Common myeloid progenitor, CD34-positive (primary cell): ENCODE measurements at regions not wholly inside any gene's neighbourhood (a gene's known extent, or its start where the extent isn't known, plus 50 kb on each side); places are given as distances from the start of the nearest gene placed in this dataset.

ENCODE experiments used
- CTCF ChIA-PET: fragments of 350-600 bp; sonication (Branson Sonifier 250); formaldehyde crosslinking; loops from one replicate; lab custom pipeline; 2021; ENCODE audit warnings: antibody characterized with exemption; lab: Charles Lee
- POLR2A ChIA-PET: fragments of 350-600 bp; sonication (Branson Sonifier 250); formaldehyde crosslinking; loops from one replicate; lab custom pipeline; 2021; ENCODE audit warnings: antibody characterized with exemption; lab: Charles Lee
- DNase-seq, 3 donors: peaks; one replicate each; pipeline versions ENCODE4 v3.0.0 to v3.0.0-alpha.2; 2013
- H3K27ac ChIP-seq, 2 experiments: 1 replicate in 1 of 2; 2 replicates in 1 of 2; pipeline ENCODE4 v1.7.0; 2013; ENCODE audit warnings: inconsistent platforms in 2 of 2, low read length in 2 of 2, mild to moderate bottlenecking in 2 of 2, low read depth in 1 of 2, moderate library complexity in 1 of 2; ENCODE audit not compliant: severe bottlenecking in 2 of 2, insufficient read depth in 1 of 2, poor library complexity in 1 of 2
- H3K27me3 ChIP-seq, 5 experiments: replicated peaks in 2 of 5; 1 replicate in 3 of 5; 2 replicates in 2 of 5; pipeline versions ENCODE4 v1.6.1 to v1.7.0; 2013; ENCODE audit warnings: low read length in 4 of 5, mild to moderate bottlenecking in 2 of 5, moderate library complexity in 2 of 5, inconsistent platforms in 1 of 5; ENCODE audit not compliant: insufficient read depth in 5 of 5, control insufficient read depth in 4 of 5
- H3K36me3 ChIP-seq, 4 experiments: 1 replicate in 2 of 4; 2 replicates in 2 of 4; pipeline versions ENCODE4 v1.6.1 to v1.7.0; 2013; ENCODE audit warnings: low read length in 3 of 4, control low read depth in 1 of 4, mild to moderate bottlenecking in 1 of 4; ENCODE audit not compliant: control insufficient read depth in 4 of 4, insufficient read depth in 4 of 4
- H3K4me1 ChIP-seq, 4 experiments: 1 replicate in 3 of 4; 2 replicates in 1 of 4; pipeline versions ENCODE4 v1.6.1 to v1.7.1; 2013; ENCODE audit warnings: low read length in 3 of 4, mild to moderate bottlenecking in 3 of 4, control low read depth in 1 of 4, inconsistent platforms in 1 of 4, moderate library complexity in 1 of 4; ENCODE audit not compliant: control insufficient read depth in 4 of 4, insufficient read depth in 4 of 4; ENCODE audit errors: control extremely low read depth in 1 of 4
- H3K4me3 ChIP-seq, 7 experiments: 1 replicate in 4 of 7; 2 replicates in 3 of 7; pipeline versions ENCODE4 v1.5.1 to v1.7.0; 2013; ENCODE audit warnings: mild to moderate bottlenecking in 7 of 7, low read length in 6 of 7, moderate library complexity in 6 of 7, inconsistent platforms in 2 of 7, low read depth in 2 of 7, control low read depth in 1 of 7; ENCODE audit not compliant: insufficient read depth in 4 of 7, control insufficient read depth in 1 of 7; ENCODE audit errors: extremely low read depth in 1 of 7
- H3K9me3 ChIP-seq, 5 experiments: 1 replicate in 4 of 5; 2 replicates in 1 of 5; pipeline versions ENCODE4 v1.6.1 to v1.7.1; 2013; ENCODE audit warnings: low read length in 4 of 5, mild to moderate bottlenecking in 2 of 5, inconsistent platforms in 1 of 5, low read depth in 1 of 5, moderate library complexity in 1 of 5; ENCODE audit not compliant: control insufficient read depth in 4 of 5, insufficient read depth in 2 of 5; ENCODE audit errors: control extremely low read depth in 1 of 5
- WGBS: methylation state at CpG from one replicate; pipeline ENCODE4 v1.1.5; 2013; ENCODE audit not compliant: insufficient coverage; 5-methylcytosine and 5-hydroxymethylcytosine counted together

DNA sequence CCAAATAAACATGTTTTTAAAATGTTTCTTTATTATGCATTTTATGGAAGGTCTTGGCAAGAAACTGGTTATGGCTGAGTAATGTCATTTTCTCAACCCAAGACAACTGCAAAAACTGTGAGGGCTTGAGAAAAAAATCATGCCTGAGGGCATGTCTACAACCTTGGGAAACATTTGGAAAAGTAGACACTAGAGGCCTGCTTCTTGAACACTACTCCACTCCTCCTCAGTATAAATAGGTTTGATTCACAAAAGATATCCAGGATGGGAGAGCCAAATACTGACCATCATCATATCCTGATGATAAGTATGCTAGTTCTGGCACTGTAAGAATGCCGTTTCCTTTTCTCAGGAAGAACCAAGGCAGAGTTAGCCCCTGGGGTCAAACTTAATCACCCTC is 71.1 kb downstream of the OSR1 start:
- WGBS, result 100% methylated on average over 1 of the region's 1 CpG
- Histone ChIP-seq H3K27ac (no peak overlapping the region), H3K36me3 (no peaks in the 10 kb centered on the region), H3K9me3 (peaks cover 0 to 4% (median 0%) of the 10 kb centered on the region in 5 experiments), H3K4me1 (no peaks in the 10 kb centered on the region), H3K27me3 (no peaks in the 10 kb centered on the region), H3K4me3 (no peak overlapping the region)
- ChIA-PET CTCF (no interaction called here), POLR2A (no interaction called here)
- DNase-seq, result no peak

DNA sequence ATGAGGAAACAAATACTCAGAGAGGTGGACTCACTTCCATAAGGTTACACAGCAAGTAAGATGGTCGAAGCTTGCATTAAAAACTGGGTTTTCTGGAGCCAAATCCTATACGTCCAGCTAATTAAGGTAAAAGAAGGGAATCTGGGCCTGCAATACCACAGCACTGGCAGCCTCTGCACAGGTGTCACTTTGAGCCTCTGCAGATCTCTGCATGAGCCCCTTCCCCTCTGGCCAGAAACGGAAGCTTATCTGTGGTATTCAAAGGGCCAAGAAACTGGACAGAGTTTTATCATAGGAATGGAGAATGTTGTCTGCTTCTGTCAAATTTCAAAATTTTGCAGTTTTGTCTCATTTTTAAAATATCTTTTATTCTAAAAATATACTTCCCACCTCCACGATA is 76.1 kb downstream of the OSR1 start:
- 100% methylated on average over 2 of the region's 4 CpGs for WGBS
- Histone ChIP-seq H3K4me3 (no peak overlapping the region), H3K27me3 (no peaks in the 10 kb centered on the region), H3K36me3 (no peaks in the 10 kb centered on the region), H3K4me1 (no peaks in the 10 kb centered on the region), H3K9me3 (peaks cover 0 to 11% (median 0%) of the 10 kb centered on the region in 5 experiments), H3K27ac (no peak overlapping the region)
- POLR2A ChIA-PET, result no interaction called here
- CTCF ChIA-PET, result interaction anchor here (0.7 kb wide), 1 partner anchor 121 kb away, joined by 3 read pairs; no protein-coding TSS in a partner anchor
- no peak for DNase-seq

DNA sequence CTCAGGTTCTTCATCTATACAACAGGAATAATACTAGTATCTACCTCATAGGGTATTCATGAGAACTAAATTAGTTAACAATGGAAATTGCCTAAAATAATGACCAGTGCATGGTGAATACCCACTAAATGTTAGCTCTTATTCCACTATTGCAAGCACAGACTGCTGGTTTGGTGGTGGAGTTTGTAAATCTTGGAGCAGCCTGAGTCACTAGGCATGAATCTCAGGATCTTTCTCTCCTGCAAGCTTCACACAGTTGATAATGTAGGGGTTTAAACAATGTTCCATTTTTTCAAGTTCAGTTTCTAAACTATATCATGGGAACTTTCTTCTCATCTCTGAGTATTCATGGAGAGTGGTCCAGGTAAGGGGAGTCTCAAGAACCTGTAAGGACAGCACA is 84.0 kb downstream of the OSR1 start:
- no peak for DNase-seq
- Histone ChIP-seq H3K27me3 (no peaks in the 10 kb centered on the region), H3K27ac (no peak overlapping the region), H3K4me1 (no peaks in the 10 kb centered on the region), H3K9me3 (peaks cover 0 to 2% (median 0%) of the 10 kb centered on the region in 5 experiments), H3K36me3 (no peaks in the 10 kb centered on the region), H3K4me3 (no peak overlapping the region)
- ChIA-PET POLR2A (no interaction called here), CTCF (no interaction called here)

DNA sequence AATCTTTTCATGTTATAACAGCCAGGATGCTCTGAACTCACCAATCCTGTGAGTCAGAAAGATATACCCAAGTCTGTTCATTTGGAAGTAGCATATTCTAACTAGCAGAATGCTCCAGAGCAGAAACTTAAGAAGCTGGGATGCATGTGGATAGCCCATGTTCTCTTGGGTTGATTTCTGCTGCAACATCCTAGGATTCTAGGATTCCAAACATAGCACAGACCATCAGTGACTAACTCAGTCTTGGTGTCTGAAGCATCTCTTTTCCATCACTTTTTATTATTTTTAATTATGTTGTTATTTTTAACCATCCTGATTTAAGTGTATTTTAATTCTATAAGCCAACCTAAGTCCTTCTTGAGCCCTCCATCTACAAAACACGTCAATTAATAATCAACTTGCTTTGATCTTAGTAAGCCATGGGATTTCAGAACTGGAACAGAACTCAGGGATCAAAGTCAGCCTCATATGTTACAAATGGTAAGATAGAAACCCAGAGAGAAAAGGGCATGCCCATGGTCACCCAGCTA is 85.4 kb downstream of the OSR1 start:
- Histone ChIP-seq H3K4me3 (no peak overlapping the region), H3K9me3 (no peaks in the 10 kb centered on the region), H3K36me3 (no peaks in the 10 kb centered on the region), H3K27me3 (no peaks in the 10 kb centered on the region), H3K4me1 (no peaks in the 10 kb centered on the region), H3K27ac (no peak overlapping the region)
- ChIA-PET CTCF (no interaction called here), POLR2A (no interaction called here)
- no peak for DNase-seq
- WGBS, result no CpG with 5 or more reads among the region's 1 CpG

GRCh38 chr2:19272039-19272438 is 86.4 kb downstream of the OSR1 start:
- no peak for DNase-seq
- CTCF ChIA-PET, result no interaction called here
- no peaks in the 10 kb centered on the region for H3K36me3 ChIP-seq
- no peak overlapping the region for H3K4me3 ChIP-seq
- no peaks in the 10 kb centered on the region for H3K27me3 ChIP-seq
- H3K4me1 ChIP-seq, result no peaks in the 10 kb centered on the region
- no peak overlapping the region for H3K27ac ChIP-seq
- 100% methylated on average over 3 of the region's 4 CpGs for WGBS
- no peaks in the 10 kb centered on the region for H3K9me3 ChIP-seq
- POLR2A ChIA-PET, result no interaction called here

DNA sequence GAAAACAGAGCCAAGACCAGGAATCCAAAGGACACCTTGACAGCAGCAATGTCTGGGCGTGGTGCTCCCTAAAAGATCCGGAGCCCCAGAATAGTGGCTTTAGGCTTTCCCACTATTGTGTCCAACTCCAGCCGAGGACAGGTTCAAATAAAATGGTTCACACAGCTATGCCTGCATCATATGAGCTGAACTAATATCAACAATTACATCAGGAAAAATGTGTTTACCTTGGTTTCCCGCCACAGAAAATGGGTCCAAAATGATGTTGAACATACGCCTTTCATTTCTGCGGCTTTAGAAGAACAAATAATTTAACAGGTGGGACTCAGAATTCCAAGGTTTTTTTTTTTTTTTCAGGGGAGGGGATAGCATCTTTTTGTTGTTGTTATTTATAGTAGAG is 93.6 kb downstream of the OSR1 start:
- H3K9me3 ChIP-seq, result no peaks in the 10 kb centered on the region
- H3K4me3 ChIP-seq, result no peak overlapping the region
- H3K27ac ChIP-seq, result no peak overlapping the region
- WGBS, result 100% methylated on average over 5 of the region's 6 CpGs
- no peak for DNase-seq
- H3K27me3 ChIP-seq, result no peaks in the 10 kb centered on the region
- H3K4me1 ChIP-seq, result no peaks in the 10 kb centered on the region
- H3K36me3 ChIP-seq, result no peaks in the 10 kb centered on the region
- POLR2A ChIA-PET, result no interaction called here
- CTCF ChIA-PET, result no interaction called here

GRCh38 chr2:19262150-19262549 is 96.3 kb downstream of the OSR1 start:
- DNase-seq, result no peak
- CTCF ChIA-PET, result interaction anchor here (0.8 kb wide), 1 partner anchor 29 kb away, joined by 3 read pairs; no protein-coding TSS in a partner anchor
- H3K4me3 ChIP-seq, result no peak overlapping the region
- 95% methylated on average over 4 of the region's 7 CpGs for WGBS
- H3K27ac ChIP-seq, result no peak overlapping the region
- POLR2A ChIA-PET, result no interaction called here
- no peaks in the 10 kb centered on the region for H3K36me3 ChIP-seq
- no peaks in the 10 kb centered on the region for H3K27me3 ChIP-seq
- no peaks in the 10 kb centered on the region for H3K4me1 ChIP-seq
- H3K9me3 ChIP-seq, result peaks cover 0 to 3% (median 0%) of the 10 kb centered on the region in 5 experiments
